IMR-90 (cell line): ENCODE measurements at regions not wholly inside any gene's neighbourhood (a gene's known extent, or its start where the extent isn't known, plus 50 kb on each side); places are given as distances from the start of the nearest gene placed in this dataset.

Experiments
- ATAC-seq: fragments of 200-7000 bp; cut with Tn5 transposase; 2 replicates; pipeline ENCODE4 v1.9.1; 2020; ENCODE audit warnings: low read depth, mild to moderate bottlenecking, moderate library complexity
- BruUV-seq: library from RNA; stranded (reverse); fragments of 400-500 nt; replicated peaks from 2 replicates; lab custom pipeline; 2021; lab: Mats Ljungman, UMichigan
- CTCF ChIA-PET: fragments of 300-600 bp; formaldehyde crosslinking; extraction: SDS; loops from one replicate; lab custom pipeline; 2021; ENCODE audit warnings: antibody characterized with exemption; lab: Yijun Ruan, JAX
- POLR2A ChIA-PET: fragments of 300-600 bp; sonication (Branson Sonifier 250); formaldehyde crosslinking; loops from one replicate; lab custom pipeline; 2022; ENCODE audit warnings: antibody characterized with exemption; ENCODE audit not compliant: unreplicated experiment; lab: Charles Lee
- DNase-seq: peaks from one replicate; pipeline ENCODE4 v3.0.0; 2013
- H2AFZ ChIP-seq: replicated peaks from 2 replicates; pipeline ENCODE3; 2013; ENCODE audit warnings: low read length, mild to moderate bottlenecking; ENCODE audit not compliant: poor library complexity
- H2AK5ac ChIP-seq: 2 replicates; pipeline ENCODE4 v1.6.1; 2013; ENCODE audit warnings: low read depth, low read length, inconsistent platforms
- H2AK9ac ChIP-seq: replicated peaks from 2 replicates; pipeline ENCODE3; 2013; ENCODE audit warnings: mild to moderate bottlenecking, low read depth, low read length, moderate library complexity; ENCODE audit not compliant: poor library complexity
- H2BK120ac ChIP-seq: 2 replicates; pipeline ENCODE4 v1.6.1; 2013; ENCODE audit warnings: low read depth, low read length, inconsistent platforms
- H2BK15ac ChIP-seq: 3 replicates; pipeline ENCODE4 v1.6.1; 2013; ENCODE audit warnings: low read depth, low read length, inconsistent platforms
- H2BK20ac ChIP-seq: 2 replicates; pipeline ENCODE4 v1.6.1; 2013; ENCODE audit warnings: low read depth, mild to moderate bottlenecking, inconsistent platforms, low read length, moderate library complexity
- H2BK5ac ChIP-seq: 2 replicates; pipeline ENCODE4 v1.6.1; 2013; ENCODE audit warnings: mild to moderate bottlenecking, low read depth, low read length, inconsistent platforms; ENCODE audit not compliant: poor library complexity, severe bottlenecking
- H3K14ac ChIP-seq: replicated peaks from 2 replicates; pipeline ENCODE4 v1.6.1; 2013; ENCODE audit warnings: low read depth, low read length, inconsistent platforms
- H3K18ac ChIP-seq: 2 replicates; pipeline ENCODE4 v1.6.1; 2013; ENCODE audit warnings: low read depth, low read length, control low read depth
- H3K23ac ChIP-seq: 2 replicates; pipeline ENCODE4 v1.6.1; 2013; ENCODE audit warnings: low read depth, low read length, inconsistent platforms
- H3K27ac ChIP-seq: 2 replicates; pipeline ENCODE4 v1.5.1; 2013; ENCODE audit warnings: mild to moderate bottlenecking, control low read depth, low read length; ENCODE audit not compliant: insufficient read depth
- H3K27me3 ChIP-seq: 2 replicates; pipeline ENCODE4 v1.6.1; 2013; ENCODE audit warnings: low read length; ENCODE audit not compliant: control insufficient read depth, insufficient read depth
- H3K36me3 ChIP-seq: 2 replicates; pipeline ENCODE4 v1.6.1; 2013; ENCODE audit warnings: low read length, mixed read lengths; ENCODE audit not compliant: control insufficient read depth, insufficient read depth
- H3K4ac ChIP-seq: 2 replicates; pipeline ENCODE4 v1.6.1; 2013; ENCODE audit warnings: low read depth, low read length, inconsistent platforms
- H3K4me1 ChIP-seq: 2 replicates; pipeline ENCODE4 v1.6.1; 2013; ENCODE audit warnings: low read length, mixed read lengths; ENCODE audit not compliant: control insufficient read depth, insufficient read depth
- H3K4me2 ChIP-seq: 2 replicates; pipeline ENCODE4 v1.6.1; 2013; ENCODE audit warnings: low read depth, mild to moderate bottlenecking, control low read depth, low read length, moderate library complexity
- H3K4me3 ChIP-seq: 2 replicates; pipeline ENCODE4 v1.5.1; 2013; ENCODE audit warnings: low read depth, mild to moderate bottlenecking, control low read depth, low read length, moderate library complexity; ENCODE audit not compliant: insufficient read depth
- H3K56ac ChIP-seq: 2 replicates; pipeline ENCODE4 v1.6.1; 2013; ENCODE audit warnings: low read length, inconsistent platforms; ENCODE audit not compliant: insufficient read depth; ENCODE audit errors: extremely low read depth
- H3K79me1 ChIP-seq, 2 experiments: 2 replicates each; pipeline ENCODE4 v1.6.1; 2013; ENCODE audit warnings: low read length in 2 of 2, inconsistent platforms in 1 of 2, low read depth in 1 of 2
- H3K9ac ChIP-seq: 2 replicates; pipeline ENCODE4 v1.6.1; 2013; ENCODE audit warnings: low read depth, low read length, control low read depth
- H3K9me1 ChIP-seq: 2 replicates; pipeline ENCODE4 v1.6.1; 2013; ENCODE audit warnings: low read length, inconsistent platforms; ENCODE audit not compliant: insufficient read depth
- H3K9me3 ChIP-seq: 2 replicates; pipeline ENCODE4 v1.6.1; 2013; ENCODE audit warnings: low read length; ENCODE audit not compliant: control insufficient read depth, insufficient read depth
- H4K20me1 ChIP-seq: 2 replicates; pipeline ENCODE4 v1.6.1; 2013; ENCODE audit warnings: low read length, inconsistent platforms; ENCODE audit not compliant: insufficient read depth
- H4K5ac ChIP-seq: 2 replicates; pipeline ENCODE4 v1.6.1; 2013; ENCODE audit warnings: mild to moderate bottlenecking, low read depth, low read length, control low read depth
- H4K8ac ChIP-seq, 2 experiments: 2 replicates each; pipeline ENCODE4 v1.6.1; 2013; ENCODE audit warnings: low read depth in 2 of 2, low read length in 2 of 2, control low read depth in 1 of 2, inconsistent platforms in 1 of 2
- H4K91ac ChIP-seq: 2 replicates; pipeline ENCODE4 v1.6.1; 2013; ENCODE audit warnings: low read depth, low read length, inconsistent platforms; ENCODE audit not compliant: insufficient read depth
- BHLHE40 ChIP-seq: fragments of 150-350 bp; IDR thresholded peaks from 2 replicates; pipeline ENCODE4 v1.6.1; 2016; ENCODE audit warnings: mild to moderate bottlenecking, low read depth, low read length
- CHD1 ChIP-seq: IDR thresholded peaks from 2 replicates; pipeline ENCODE4 v1.6.1; 2012; ENCODE audit warnings: low read depth, low read length, improper control_type of control experiment
- MAFK ChIP-seq: IDR thresholded peaks from 2 replicates; pipeline ENCODE4 v1.6.1; 2012; ENCODE audit warnings: low read depth, low read length, improper control_type of control experiment
- RAD21 ChIP-seq: IDR thresholded peaks from 2 replicates; pipeline ENCODE4 v1.6.1; 2012; ENCODE audit warnings: low read length, improper control_type of control experiment
- SMC3 ChIP-seq: fragments of 150-350 bp; IDR thresholded peaks from 2 replicates; pipeline ENCODE4 v1.6.1; 2016; ENCODE audit warnings: low read depth, mild to moderate bottlenecking, antibody characterized with exemption, low read length, moderate library complexity
- WGBS, 2 experiments: methylation state at CpG; one replicate each; pipeline versions ENCODE4 v1.1.5 to v1.1.7; 2013; ENCODE audit warnings: missing lambda C conversion rate in 2 of 2; ENCODE audit not compliant: insufficient read length in 1 of 2; ENCODE audit errors: extremely low coverage in 2 of 2; 5-methylcytosine and 5-hydroxymethylcytosine counted together
- dilution Hi-C: fragments of 300-500 bp; cut with HindIII; formaldehyde crosslinking; loops from one replicate; pipeline ENCODE4 v1.14.3; 2018; ENCODE audit warnings: low sequenced_read_pairs; ENCODE audit not compliant: unreplicated experiment
- in situ Hi-C: fragments of 300-500 bp; cut with MboI; formaldehyde crosslinking; loops from 3 replicates; pipeline ENCODE4 v1.14.3; 2019; ENCODE audit warnings: low sequenced_read_pairs, inconsistent platforms, mixed read lengths
- intact Hi-C: fragments of 100-400 bp; cut with micrococcal nuclease; formaldehyde crosslinking; loops from 2 replicates; pipeline ENCODE4 v1.10.0; 2022

DNA sequence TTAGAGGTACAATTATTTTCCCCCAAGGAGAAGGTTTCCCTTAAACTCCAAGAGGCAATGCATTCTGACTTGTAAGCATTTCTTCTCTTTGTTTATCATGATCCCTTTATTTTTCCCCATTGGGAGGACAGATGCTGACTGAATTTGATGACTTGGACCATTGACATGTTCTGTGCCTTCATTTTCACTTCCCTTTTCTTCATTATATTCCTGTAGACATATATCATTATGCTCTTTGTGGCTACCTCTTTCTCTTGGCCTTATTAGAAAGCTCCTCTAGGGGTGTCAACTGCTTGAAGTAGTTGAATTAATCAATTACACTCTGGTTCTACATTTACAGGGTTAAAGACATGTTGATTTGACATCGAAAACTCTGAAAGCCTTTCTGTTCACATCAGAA, 330.0 kb upstream of the DCC start:
- dilution Hi-C loops (no loop called here), intact Hi-C loops (no loop called here), in situ Hi-C loops (no loop called here)
- H2BK20ac ChIP-seq = no peak overlapping the region
- H3K9ac ChIP-seq = no peak overlapping the region
- no peaks in the 10 kb centered on the region for H3K36me3 ChIP-seq
- TF ChIP-seq RAD21 (no peak), MAFK (no peak), BHLHE40 (no peak), SMC3 (no peak), CHD1 (no peak)
- H3K27ac ChIP-seq = no peak overlapping the region
- H3K4ac ChIP-seq = no peak overlapping the region
- no peak overlapping the region for H3K23ac ChIP-seq
- BruUV-seq = no TSS peak
- H3K27me3 ChIP-seq = no peaks in the 10 kb centered on the region
- no peaks in the 10 kb centered on the region for H3K4me1 ChIP-seq
- POLR2A ChIA-PET = no interaction called here
- CTCF ChIA-PET = no interaction called here
- no peak overlapping the region for H2AFZ ChIP-seq
- no peak for ATAC-seq
- no peak overlapping the region for H3K4me2 ChIP-seq
- WGBS, 2 experiments = no CpG with 5 or more reads among the region's 1 CpG
- H2AK5ac ChIP-seq = no peak overlapping the region
- no peak overlapping the region for H2BK5ac ChIP-seq
- no peaks in the 10 kb centered on the region for H3K79me1 ChIP-seq
- H4K91ac ChIP-seq = no peak overlapping the region
- H2AK9ac ChIP-seq = no peak overlapping the region
- no peak for DNase-seq
- no peak overlapping the region for H3K18ac ChIP-seq
- H4K5ac ChIP-seq = no peak overlapping the region
- no peak overlapping the region for H3K4me3 ChIP-seq
- no peak overlapping the region for H2BK120ac ChIP-seq
- H4K8ac ChIP-seq = no peak overlapping the region
- H4K20me1 ChIP-seq = no peaks in the 10 kb centered on the region
- H3K9me1 ChIP-seq = no peaks in the 10 kb centered on the region
- H3K14ac ChIP-seq = no peak overlapping the region
- no peak overlapping the region for H2BK15ac ChIP-seq
- H3K9me3 ChIP-seq = peaks cover 7% of the 10 kb centered on the region; the same call in 1 of the 2 replicates
- H3K56ac ChIP-seq = no peak overlapping the region
